Glutamatergic neuron (in vitro differentiated cells): ENCODE measurements at regions not wholly inside any gene's neighbourhood (a gene's known extent, or its start where the extent isn't known, plus 50 kb on each side); places are given as distances from the start of the nearest gene placed in this dataset.

Experiments used
- DNase-seq: peaks from one replicate; pipeline ENCODE4 v3.0.0; 2022
- H3K27ac Mint-ChIP-seq: one replicate; pipeline ENCODE4 v1.8.0; 2020; ENCODE audit warnings: mild to moderate bottlenecking, mixed read lengths, inconsistent platforms; ENCODE audit not compliant: unreplicated experiment
- H3K27me3 Mint-ChIP-seq: one replicate; pipeline ENCODE4 v1.8.0; 2020; ENCODE audit warnings: mild to moderate bottlenecking, moderate library complexity, mixed read lengths, inconsistent platforms; ENCODE audit not compliant: unreplicated experiment
- H3K36me3 Mint-ChIP-seq: one replicate; pipeline ENCODE4 v1.8.0; 2020; ENCODE audit warnings: mild to moderate bottlenecking, mixed read lengths, inconsistent platforms; ENCODE audit not compliant: unreplicated experiment
- H3K4me1 Mint-ChIP-seq: one replicate; pipeline ENCODE4 v1.8.0; 2020; ENCODE audit warnings: mild to moderate bottlenecking, low read depth, mixed read lengths, inconsistent platforms; ENCODE audit not compliant: unreplicated experiment
- H3K4me3 Mint-ChIP-seq: one replicate; pipeline ENCODE4 v1.8.0; 2020; ENCODE audit warnings: mild to moderate bottlenecking, mixed read lengths, inconsistent platforms; ENCODE audit not compliant: unreplicated experiment
- H3K9me3 Mint-ChIP-seq: one replicate; pipeline ENCODE4 v1.8.0; 2020; ENCODE audit warnings: mild to moderate bottlenecking, moderate library complexity, mixed read lengths, inconsistent platforms; ENCODE audit not compliant: unreplicated experiment
- CTCF ChIP-seq: fragments of 200-600 bp; sonication (generic); IDR thresholded peaks from one replicate; pipeline ENCODE4 v1.5.0; 2021; ENCODE audit not compliant: partially characterized antibody, unreplicated experiment

GRCh38 chr4:112075129-112075753 is 70.0 kb upstream of the FAM241A start:
- H3K36me3 Mint-ChIP-seq: peaks cover 16% of the 10 kb centered on the region
- no peak for DNase-seq
- TF ChIP-seq CTCF: peak; percentile 86

GRCh38 chr4:112075906-112076305 is 69.3 kb upstream of the FAM241A start:
- H3K4me1 Mint-ChIP-seq: no peaks in the 10 kb centered on the region
- H3K36me3 Mint-ChIP-seq: peaks cover 16% of the 10 kb centered on the region

More at GRCh38 chr4:112075129-112075753, 70.0 kb upstream of the FAM241A start:
- Mint-ChIP-seq H3K27me3 (no peaks in the 10 kb centered on the region), H3K9me3 (peaks cover 4% of the 10 kb centered on the region), H3K4me3 (no peak overlapping the region), H3K27ac (no peak overlapping the region), H3K4me1 (no peaks in the 10 kb centered on the region)

GRCh38 chr4:112076919-112077608 is 68.2 kb upstream of the FAM241A start:
- Mint-ChIP-seq H3K9me3 (peaks cover 4% of the 10 kb centered on the region), H3K27ac (no peak overlapping the region), H3K4me3 (no peak overlapping the region), H3K4me1 (no peaks in the 10 kb centered on the region), H3K27me3 (no peaks in the 10 kb centered on the region), H3K36me3 (peaks cover 16% of the 10 kb centered on the region)
- no peak for TF ChIP-seq CTCF
- DNase-seq: no peak

More at GRCh38 chr4:112075906-112076305, 69.3 kb upstream of the FAM241A start:
- Mint-ChIP-seq H3K4me3 (no peak overlapping the region), H3K9me3 (peaks cover 4% of the 10 kb centered on the region), H3K27ac (no peak overlapping the region), H3K27me3 (no peaks in the 10 kb centered on the region)
- no peak for DNase-seq
- TF ChIP-seq CTCF: no peak

- no peak overlapping the region for H3K27ac Mint-ChIP-seq
- H3K4me3 Mint-ChIP-seq: no peak overlapping the region
- no peak for DNase-seq
- H3K9me3 Mint-ChIP-seq: peaks cover 4% of the 10 kb centered on the region
- no peak for TF ChIP-seq CTCF
- H3K4me1 Mint-ChIP-seq: no peaks in the 10 kb centered on the region
- H3K27me3 Mint-ChIP-seq: no peaks in the 10 kb centered on the region
- H3K36me3 Mint-ChIP-seq: peaks cover 13% of the 10 kb centered on the region
These were observed 67.5 kb upstream of the FAM241A start for GRCh38 chr4:112077743-112078142.

GRCh38 chr4:112082954-112083586 is 62.2 kb upstream of the FAM241A start:
- no peaks in the 10 kb centered on the region for H3K27me3 Mint-ChIP-seq
- H3K4me3 Mint-ChIP-seq: no peak overlapping the region
- H3K9me3 Mint-ChIP-seq: no peaks in the 10 kb centered on the region
- no peak for TF ChIP-seq CTCF
- no peaks in the 10 kb centered on the region for H3K36me3 Mint-ChIP-seq
- no peak overlapping the region for H3K27ac Mint-ChIP-seq
- DNase-seq: no peak
- H3K4me1 Mint-ChIP-seq: no peaks in the 10 kb centered on the region
